Astrocyte of the hippocampus (primary cell): ENCODE measurements at regions not wholly inside any gene's neighbourhood (a gene's known extent, or its start where the extent isn't known, plus 50 kb on each side); places are given as distances from the start of the nearest gene placed in this dataset.
"Not testable (repeated sequence)": the region's sequence is repeated elsewhere in the genome, so short reads cannot be mapped to it uniquely, and the experiment has no call there.

Experiments
- DNase-seq: peaks from one replicate; pipeline ENCODE4 v3.0.0; 2011; ENCODE audit warnings: low read depth, low spot score

DNA sequence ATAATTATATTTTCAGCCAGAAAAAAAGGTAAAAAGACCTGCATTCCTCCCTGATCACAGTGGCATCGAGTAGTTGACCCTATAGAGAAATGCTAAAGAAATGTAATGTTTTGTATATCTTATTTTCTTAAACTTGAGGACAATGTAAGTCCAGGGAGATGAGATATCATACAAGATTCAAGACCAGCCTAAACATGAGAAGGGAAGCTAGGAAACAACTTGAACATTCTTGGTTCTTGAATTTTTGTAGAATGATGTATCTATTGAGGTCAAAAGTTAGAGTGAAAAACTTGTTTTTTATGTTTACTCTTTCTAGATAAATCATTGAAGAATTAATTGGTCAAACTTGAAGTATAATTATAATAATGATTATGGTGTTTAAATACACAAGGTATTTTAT, 497.7 kb upstream of the TBL1XR1 start:
- DNase-seq: no peak

DNA sequence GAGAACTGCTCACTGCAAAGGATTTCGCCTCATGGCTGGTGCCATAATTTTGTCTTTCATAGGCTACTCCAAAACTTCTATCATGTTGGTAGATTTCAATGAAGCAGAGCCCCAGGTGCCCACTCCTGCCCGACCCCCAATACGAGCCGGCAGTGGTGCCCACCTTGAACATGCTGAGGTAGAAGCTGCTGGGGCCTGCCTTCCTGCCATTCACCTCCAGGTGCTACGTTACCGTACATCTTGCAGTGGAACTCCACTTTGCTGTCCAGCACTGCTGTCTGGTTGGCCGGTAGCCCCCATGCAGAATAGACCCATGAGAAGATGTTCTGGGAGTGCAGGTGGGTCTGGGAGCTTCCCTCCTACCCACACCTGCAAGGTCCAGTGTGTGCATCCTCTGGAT, 502.8 kb upstream of the TBL1XR1 start:
- no peak for DNase-seq

DNA sequence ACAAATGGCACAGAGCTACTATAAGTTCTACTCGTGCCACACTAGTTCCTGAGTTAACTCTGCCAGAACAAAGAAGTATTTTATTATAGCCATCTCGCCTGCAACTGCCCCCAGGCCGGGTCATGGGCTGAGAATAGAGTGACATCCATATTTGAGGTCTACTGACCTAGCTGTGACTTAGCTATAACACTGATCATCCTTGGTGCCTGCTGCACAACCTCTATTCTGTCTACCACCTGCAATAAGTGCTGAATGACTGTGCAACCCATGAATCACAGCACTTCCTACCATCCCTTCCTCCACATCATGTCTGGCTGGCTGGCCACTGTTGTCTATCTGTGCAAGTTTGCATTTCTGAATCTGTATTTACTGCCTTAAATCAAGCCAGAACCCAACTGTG, 506.5 kb upstream of the TBL1XR1 start:
- no peak for DNase-seq

DNA sequence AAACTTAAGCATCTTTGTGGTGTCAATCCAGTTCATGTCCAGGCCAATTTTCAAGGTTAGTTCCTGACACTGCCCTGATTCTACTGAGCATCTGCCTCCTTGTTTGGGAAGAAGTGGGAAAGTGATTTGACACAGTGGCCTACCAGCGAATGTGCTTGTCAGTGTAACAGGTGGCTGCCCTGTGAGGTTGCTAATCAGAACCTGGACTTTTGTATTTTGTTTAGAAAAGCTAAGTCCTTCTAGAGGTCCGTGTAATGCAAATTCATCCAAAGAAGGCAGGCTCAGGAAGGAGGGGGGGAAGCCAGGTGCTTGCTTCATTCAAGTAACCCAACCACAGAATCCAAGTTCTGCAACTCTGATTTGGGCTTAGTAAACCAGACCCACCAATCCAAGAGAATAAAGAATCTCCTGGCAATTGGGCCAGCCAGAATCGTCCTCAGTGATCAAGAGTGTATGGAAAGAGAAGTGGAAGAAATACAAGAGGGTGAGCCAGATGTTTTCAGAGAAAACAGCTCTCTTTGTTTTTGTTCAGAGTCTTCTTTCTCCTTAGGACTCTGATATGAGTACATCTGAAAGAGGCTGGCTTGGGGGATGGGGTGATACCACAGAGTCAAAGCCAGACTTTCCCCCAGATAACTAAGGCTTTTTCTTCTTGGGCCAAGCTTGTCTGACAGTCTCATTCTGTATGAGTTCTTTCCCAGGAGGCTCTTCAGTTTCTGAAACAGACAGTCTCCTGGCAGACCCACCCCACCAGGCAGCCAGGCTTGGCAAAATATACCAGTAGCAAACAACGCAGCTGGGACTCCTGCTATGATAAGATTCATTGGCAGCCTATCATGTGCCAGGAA, 508.9 kb upstream of the TBL1XR1 start:
- DNase-seq: no peak

DNA sequence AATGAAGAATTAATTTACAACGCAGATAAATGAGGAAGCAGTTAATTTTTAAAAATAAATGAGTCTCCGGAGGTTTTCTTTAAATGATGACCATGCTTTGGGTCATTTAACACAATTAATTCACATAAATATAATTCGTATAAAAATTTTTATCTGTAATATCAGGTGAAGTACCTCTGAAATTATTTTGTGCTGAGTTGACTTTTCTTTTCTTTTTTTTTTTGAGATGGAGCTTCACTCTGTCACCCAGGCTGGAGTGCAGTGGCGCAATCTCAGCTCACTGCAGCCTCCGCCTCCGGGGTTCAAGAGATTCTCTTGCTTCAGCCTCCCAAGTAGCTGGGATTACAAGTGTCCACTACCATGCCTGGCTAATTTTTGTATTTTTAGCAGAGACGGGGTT, 512.2 kb upstream of the TBL1XR1 start:
- not testable (repeated sequence) for DNase-seq

DNA sequence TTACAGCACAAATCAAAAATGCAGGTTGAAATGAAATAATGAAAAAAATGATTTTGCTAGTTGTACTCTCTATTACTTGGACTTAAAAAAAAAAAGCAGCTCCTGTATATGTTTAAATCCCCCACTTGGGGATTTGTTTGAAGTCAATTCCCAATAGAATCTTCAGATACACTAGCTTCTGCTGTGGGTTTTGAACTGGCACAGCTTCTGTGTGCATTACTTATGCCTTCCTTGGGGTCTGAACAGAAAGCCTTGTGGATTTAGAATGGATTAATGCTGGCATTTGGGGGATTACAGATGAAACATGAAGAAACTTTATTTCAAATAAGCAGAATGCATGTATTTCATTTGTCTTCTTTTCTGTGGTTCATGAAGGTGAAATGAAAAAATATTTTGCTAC, 513.2 kb upstream of the TBL1XR1 start:
- DNase-seq: no peak

DNA sequence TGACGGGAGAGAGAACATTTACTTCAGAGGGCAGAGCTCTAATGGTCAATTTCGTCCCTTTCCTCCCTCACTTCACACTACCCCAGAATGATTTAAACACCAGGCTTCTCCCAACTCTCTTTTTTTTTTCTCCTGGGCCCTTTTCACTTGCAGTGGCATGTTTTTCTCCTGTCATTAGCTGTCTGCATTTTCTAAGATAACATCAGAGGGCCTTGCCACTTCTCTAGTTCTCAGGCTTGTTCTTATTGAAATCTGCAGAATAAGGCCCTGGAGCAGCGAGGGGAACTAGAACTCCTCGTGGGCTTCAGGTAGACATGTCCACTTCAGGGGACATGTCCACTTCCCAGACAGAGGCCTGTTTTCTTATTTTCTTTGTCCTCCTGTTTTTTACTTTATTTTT, 514.4 kb upstream of the TBL1XR1 start:
- no peak for DNase-seq

DNA sequence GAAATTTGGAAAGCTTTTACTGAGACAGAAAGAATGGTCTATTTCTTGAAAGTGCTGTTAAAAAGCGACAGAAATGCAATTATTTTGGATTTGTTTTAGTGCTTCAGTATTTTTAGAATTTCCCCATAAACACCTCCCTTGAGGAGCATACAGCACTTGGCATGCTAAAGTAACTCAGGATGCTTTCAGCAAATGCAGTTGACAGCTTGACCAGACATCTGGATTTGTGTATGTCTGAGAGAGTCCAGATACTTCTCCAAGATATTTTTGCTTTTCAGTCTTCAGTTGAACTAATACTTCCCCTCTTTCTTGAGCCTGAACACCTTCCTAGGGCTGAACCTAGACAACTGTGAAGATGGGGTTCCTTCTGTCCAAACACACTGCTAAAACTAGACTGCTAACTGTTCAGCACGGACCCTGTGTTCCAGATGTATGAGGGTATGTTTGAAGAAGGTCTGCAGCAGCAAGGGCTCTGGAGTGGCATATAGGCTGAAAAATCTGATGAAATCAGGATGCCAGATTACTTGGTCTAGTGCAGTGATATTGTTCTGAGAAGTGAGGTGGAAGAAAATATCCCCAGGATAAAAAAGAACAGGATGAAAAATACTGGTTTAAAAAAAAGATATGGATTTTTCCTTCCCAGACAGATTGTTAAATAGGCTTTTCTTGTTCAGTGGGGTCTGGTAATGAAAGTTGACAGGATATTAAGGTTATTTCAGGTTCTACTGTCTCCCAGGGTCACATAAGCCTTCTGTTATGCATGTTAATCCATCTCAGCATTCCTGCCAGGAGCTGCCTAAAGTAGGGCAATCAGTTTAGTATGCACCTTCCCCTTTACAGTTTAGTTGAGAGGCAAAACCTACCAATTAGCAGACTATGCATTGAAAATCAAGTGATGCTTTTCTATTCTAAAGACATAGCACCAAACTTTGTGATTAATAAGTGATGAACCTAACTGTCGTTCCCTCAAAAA, 516.9 kb upstream of the TBL1XR1 start:
- DNase-seq: no peak

DNA sequence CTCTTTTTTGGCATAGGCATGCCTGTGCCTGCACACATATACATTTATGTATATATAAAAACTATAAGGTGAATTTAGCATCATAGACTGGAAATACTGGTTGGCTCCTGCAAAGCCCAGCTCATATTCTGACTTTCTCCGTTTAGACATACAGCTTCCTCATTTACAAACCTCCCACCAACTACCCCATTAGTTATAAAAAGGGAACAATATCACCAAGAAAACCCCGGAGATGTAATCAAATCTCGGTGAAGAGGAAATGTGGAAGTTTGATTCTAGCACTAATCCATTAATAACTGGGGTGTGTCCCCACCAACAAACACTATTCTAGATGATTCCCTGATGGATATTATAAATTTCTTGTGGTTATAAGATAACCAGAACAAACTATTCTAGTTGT, 517.7 kb upstream of the TBL1XR1 start:
- no peak for DNase-seq

DNA sequence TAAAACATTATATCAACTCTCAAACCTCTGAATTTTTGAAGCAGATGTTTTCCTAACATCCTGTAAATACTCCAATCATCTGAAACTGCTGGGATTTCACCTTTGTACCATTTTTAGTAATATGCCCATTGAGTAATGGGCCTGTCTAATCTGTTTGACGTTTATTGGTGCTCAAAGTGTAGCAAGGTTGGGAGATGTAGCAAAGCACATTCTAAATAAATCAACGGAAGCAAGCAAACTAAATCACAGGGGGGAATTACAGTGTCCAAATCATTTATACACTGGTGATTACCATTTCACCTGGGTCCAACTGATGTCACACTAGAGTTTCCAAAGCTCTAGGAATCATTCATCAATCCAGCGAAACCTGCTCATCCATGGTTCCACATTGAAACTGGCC, 518.7 kb upstream of the TBL1XR1 start:
- DNase-seq: no peak

DNA sequence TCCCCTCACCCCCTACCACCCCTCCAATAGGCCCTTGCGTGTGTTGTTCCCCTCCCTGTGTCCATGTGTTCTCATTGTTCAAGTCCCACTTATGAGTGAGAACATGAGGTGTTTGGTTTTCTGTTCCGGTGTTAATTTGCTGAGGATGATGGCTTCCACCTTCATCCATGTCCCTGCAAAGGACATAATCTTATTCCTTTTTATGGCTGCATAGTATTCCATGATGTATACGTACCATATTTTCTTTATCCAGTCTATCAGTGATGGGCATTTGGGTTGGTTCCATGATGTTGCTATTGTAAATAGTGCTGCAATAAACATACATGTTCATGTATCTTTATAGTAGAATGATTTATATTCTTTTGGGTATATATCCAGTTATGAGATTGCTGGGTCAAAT, 523.6 kb upstream of the TBL1XR1 start:
- DNase-seq: not testable (repeated sequence)

DNA sequence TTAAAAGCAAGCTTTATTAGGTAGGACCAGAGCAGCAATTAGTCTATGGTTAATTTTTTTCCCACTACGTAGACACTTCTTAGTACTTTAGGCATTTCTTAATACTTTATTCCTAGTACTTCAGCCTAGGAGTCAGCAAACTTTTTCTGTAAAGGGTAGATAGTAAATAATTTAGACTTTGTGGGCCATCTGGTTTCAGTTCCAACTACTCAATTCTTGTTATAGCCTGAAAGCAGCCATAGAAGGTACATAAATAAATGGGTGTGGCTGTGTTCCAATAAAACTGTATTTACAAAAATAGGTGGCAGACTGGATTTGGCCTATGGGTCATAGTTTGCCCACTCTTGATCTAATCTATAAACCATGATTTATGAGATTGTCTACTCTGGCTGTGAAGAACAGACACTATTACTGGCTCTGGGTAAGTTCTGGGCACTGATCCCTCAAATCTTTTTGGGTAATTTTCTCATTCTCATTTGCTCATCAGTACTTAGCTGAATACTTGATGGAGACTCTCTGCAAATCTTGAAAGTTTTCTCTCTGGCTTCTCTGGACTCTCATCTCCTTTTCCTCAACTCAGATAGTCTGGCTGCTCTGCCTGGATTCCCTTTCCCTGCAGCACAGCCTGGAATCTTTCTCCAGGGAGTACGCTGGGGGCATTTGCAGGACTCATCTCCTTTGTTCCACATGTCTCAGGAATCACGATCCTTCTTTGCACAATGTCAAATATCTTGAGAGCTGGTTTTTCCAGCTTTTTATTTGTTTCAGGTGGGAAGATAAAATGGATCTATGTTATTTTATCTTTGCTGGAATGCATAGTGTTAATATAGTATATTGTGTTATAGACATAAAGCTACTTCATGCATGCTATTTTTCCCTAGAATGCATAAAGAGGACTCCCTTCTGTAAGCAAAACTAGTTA, 524.8 kb upstream of the TBL1XR1 start:
- no peak for DNase-seq

DNA sequence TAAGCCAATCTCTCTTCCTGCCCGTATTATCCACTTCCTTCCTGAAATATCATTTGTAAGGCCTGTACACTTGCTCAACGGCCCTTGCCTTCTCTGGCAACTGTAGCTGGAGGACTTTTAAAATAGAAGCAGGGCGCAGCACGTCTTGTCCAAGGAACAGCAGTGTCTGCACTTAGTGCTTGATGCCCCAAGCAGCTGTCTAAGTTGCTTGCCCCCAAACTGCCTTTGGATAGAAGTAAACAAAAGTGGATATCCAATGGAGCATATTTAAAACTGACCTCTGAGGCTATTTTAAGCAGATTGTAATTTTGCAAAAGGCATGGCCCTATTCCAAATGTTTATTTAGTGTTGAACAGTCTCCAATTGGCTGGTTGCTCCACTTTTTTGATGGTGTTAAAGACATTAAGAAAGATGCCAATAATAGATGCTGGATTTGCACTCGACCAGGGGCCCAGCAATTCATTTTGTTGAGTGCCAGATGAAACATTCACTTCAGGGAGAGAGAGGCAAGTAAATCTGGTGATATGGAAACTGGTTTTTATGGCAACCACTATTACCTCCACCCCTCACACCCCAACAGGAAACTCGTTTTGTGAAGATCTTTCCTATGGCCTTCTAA, 526.8 kb upstream of the TBL1XR1 start:
- no peak for DNase-seq

DNA sequence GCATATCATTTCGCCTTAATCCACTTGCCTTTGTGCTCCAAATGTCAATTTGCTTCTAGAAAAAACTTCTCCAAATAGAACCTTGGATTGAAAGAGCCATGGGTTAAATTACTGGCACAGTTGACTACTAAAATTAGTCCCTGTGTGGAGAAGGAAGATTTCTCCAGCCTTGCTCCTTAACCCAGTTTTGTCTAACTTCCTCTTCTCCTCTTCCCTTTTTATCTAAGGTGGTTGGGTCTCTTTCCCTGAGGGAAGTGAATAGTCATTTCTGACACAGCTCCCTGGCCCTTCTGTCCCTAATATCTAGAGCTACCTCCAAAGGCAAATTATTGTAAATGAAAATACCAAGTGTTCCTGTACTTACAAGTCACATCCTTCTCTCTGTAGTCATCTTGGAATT, 527.9 kb upstream of the TBL1XR1 start:
- DNase-seq: no peak

DNA sequence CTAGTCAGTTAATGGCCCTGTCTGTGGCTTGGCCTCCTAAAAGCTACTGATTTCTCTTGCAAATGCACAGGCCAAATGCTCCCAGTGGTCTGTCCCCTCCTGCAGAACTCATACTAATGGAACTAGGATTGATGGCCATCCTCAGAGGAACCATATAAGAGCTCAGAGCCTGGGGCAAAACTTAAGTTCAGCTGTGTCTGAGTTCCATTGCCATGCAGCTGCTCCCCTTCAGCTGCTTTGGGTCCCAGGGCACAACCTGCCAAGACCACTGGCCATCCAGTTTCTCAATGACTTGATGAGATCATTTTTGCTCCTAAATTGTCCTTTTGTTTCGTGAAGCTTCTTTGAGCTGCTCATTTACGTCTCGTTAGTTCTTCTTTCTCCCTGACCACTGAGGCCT, 529.5 kb upstream of the TBL1XR1 start:
- DNase-seq: no peak

DNA sequence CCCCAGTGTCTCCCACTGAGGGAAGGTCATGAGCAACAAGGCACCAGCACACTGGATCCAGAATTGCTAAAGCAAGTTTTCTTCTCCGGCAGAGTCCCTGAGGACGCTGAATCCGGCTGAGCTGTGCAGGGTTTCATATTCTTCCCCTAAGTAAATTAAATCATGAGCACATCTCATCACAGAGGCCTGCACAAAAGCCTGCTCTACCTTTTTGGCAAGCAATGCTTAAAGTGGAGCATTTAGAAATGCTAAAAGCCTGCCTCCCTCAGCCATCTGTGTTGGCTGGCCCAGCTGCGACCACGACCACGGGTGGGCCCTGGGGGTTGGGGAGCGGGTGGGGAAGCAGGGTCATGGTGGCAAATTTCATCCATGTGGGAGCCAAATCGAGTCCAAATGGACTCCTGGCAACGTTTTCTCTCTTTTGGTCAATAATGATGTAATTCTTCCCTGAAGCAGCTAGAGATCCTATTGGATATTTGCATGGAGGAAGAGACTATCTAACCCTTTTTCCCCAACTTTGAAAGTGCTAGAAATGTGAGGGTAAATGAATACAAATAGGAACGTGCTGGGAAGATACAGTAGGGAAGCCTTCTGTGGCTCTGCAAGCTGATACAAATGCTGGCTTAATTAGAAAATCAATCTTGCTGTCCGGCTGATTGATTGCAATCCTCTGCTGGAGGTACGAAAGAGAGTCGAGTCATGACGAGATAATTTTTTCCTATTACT, 532.8 kb upstream of the TBL1XR1 start:
- peak; percentile 35 for DNase-seq

DNA sequence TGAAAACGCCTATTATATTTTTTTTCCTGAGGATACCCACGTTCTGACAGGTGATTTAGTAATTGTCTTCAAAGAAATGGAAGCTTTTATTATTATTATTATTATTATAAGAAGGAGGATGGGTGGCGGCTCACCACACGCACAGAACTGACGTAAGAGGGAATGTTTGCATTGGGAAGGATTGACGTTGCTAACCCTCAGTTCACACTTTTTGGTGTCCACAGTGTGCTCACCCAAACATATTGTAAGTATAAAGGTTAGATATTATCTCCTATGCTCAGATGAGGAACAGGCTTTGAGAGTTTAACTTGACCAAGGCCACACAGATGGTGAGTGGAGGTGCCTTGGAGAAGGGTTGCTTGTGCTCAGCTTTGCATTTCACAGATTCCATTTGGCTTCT, 533.5 kb upstream of the TBL1XR1 start:
- no peak for DNase-seq

DNA sequence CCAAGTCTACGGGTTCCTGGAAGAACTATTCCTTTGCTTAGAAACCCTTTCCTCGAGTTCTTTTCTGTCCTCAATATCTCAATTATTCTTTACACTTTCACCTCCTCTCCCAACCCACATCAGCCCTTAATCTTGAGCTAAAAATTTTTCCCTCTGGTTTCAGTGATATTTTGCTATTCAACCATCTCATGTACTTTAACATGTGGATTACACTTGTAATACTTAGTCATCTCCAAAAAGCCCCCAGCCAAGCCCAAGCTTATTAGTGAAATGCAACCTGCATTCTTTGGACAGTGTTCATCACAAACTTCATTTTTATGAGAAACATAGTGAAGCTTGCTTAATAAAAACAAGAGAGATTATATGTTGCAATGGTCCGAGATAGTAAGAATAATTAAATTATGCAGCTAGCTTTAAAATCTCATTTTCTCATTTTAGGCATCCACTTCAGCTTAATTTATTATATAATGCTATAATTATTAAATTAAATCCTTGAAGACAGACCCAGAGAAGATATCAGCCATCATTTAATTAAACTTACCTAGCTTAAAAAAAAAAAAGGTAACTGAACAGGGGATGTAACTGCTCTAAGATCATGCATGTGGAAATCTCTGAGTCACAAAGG, 534.5 kb upstream of the TBL1XR1 start:
- DNase-seq: peak; percentile 58

DNA sequence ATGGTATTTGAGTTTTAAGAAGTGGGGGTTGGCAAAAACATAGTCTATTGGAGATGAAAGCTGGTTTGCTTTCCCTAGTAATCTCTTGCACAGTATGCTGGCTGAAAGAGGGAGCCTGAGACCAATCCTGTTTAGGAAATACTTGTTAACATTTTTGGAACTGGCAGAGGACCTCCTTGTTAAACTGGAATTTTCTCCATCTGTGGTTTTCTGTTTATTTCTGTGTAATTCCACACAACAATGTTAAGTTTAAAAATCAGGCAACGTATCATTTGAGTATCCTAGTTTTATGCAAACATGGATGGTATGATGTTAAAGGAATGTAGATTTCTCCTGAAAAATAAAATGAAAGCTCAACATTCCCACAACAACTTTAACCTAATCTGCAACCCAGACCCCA, 536.0 kb upstream of the TBL1XR1 start:
- DNase-seq: no peak

DNA sequence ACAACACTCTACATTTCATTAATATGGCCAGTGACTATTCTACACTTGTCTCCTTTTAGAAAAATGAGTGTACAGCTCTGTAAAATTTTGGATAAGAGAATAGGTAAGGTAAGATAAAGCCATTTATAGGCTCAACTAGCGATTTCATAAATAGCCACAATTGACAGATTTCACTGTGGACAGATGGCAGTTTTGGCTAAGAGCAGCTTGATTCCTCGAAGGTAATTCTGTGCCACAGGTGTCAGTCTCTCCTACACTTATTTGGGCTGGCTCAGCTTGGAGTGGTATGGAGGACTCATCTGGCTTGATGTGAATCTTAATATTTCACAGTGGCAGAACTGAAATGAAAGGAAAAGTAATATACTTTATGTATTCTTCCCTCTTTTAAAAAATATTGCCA, 536.7 kb upstream of the TBL1XR1 start:
- DNase-seq: no peak
